ENCODE measurements at regions not wholly inside any gene's neighbourhood (a gene's known extent, or its start where the extent isn't known, plus 50 kb on each side); places are given as distances from the start of the nearest gene placed in this dataset.

- TF ChIP-seq CTCF (IDR thresholded peaks at IDR 0.05; ENCODE audit: poor library complexity) (no peak), EZH2phosphoT487 (IDR thresholded peaks at IDR 0.05; ENCODE audit: low read depth, severe bottlenecking, unreplicated experiment) (no peak), EZH2 (IDR thresholded peaks at IDR 0.05; ENCODE audit: borderline replicate concordance) (no peak)
These were observed 60.0 kb upstream of the FER start for GRCh38 chr5:108687595-108688200.
